Endothelial cell (in vitro differentiated cells): ENCODE measurements at regions not wholly inside any gene's neighbourhood (a gene's known extent, or its start where the extent isn't known, plus 50 kb on each side); places are given as distances from the start of the nearest gene placed in this dataset.

Source experiments
- DNase-seq: peaks from one replicate; pipeline ENCODE4 v3.0.0; 2021; ENCODE audit warnings: low spot score
- H3K27ac Mint-ChIP-seq: one replicate; pipeline ENCODE4 v1.8.0; 2021; ENCODE audit warnings: mixed read lengths, inconsistent platforms; ENCODE audit not compliant: unreplicated experiment
- H3K27me3 Mint-ChIP-seq: one replicate; pipeline ENCODE4 v1.8.0; 2021; ENCODE audit warnings: mild to moderate bottlenecking, moderate library complexity, mixed read lengths, inconsistent platforms; ENCODE audit not compliant: unreplicated experiment
- H3K36me3 Mint-ChIP-seq: one replicate; pipeline ENCODE4 v1.8.0; 2021; ENCODE audit warnings: mild to moderate bottlenecking, low read depth, mixed read lengths, inconsistent platforms; ENCODE audit not compliant: unreplicated experiment
- H3K4me1 Mint-ChIP-seq: one replicate; pipeline ENCODE4 v1.8.0; 2021; ENCODE audit warnings: mild to moderate bottlenecking, mixed read lengths, inconsistent platforms; ENCODE audit not compliant: unreplicated experiment
- H3K4me3 Mint-ChIP-seq: one replicate; pipeline ENCODE4 v1.8.0; 2021; ENCODE audit warnings: mild to moderate bottlenecking, mixed read lengths, inconsistent platforms; ENCODE audit not compliant: unreplicated experiment
- H3K9me3 Mint-ChIP-seq: one replicate; pipeline ENCODE4 v1.8.0; 2021; ENCODE audit warnings: mixed read lengths, inconsistent platforms; ENCODE audit not compliant: unreplicated experiment
- TF ChIP-seq, protein P1 (sequence below): fragments of 200-600 bp; sonication (generic); IDR thresholded peaks from one replicate; pipeline ENCODE4 v1.5.0; 2021; ENCODE audit warnings: antibody characterized with exemption; ENCODE audit not compliant: unreplicated experiment

DNA sequence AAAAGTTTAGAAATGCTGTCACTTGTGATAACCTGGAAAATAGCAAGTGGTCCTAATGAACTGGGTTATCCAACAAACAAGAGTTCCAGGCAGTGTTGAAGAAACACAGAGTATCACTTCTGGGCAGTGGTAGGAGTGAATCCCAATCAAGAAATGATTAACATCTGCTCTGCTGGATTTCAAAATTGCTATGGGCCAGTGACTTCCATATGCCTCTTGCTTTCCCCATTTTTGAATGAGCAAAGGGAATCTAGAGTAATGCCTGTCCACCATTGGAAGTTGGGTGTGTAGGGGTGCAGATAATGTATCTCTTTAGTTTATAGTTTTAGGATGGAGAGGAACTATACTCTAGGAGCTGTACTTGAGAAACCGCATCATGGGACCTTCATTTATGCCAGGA lies 236.5 kb downstream of the RPLP1 start:
- peaks cover 7% of the 10 kb centered on the region for H3K36me3 Mint-ChIP-seq
- H3K27ac Mint-ChIP-seq: no peak overlapping the region
- H3K27me3 Mint-ChIP-seq: peaks cover 4% of the 10 kb centered on the region
- H3K4me3 Mint-ChIP-seq: no peak overlapping the region
- DNase-seq: no peak
- H3K4me1 Mint-ChIP-seq: no peaks in the 10 kb centered on the region
- peaks cover 5% of the 10 kb centered on the region for H3K9me3 Mint-ChIP-seq
- TF ChIP-seq, protein P1, sequence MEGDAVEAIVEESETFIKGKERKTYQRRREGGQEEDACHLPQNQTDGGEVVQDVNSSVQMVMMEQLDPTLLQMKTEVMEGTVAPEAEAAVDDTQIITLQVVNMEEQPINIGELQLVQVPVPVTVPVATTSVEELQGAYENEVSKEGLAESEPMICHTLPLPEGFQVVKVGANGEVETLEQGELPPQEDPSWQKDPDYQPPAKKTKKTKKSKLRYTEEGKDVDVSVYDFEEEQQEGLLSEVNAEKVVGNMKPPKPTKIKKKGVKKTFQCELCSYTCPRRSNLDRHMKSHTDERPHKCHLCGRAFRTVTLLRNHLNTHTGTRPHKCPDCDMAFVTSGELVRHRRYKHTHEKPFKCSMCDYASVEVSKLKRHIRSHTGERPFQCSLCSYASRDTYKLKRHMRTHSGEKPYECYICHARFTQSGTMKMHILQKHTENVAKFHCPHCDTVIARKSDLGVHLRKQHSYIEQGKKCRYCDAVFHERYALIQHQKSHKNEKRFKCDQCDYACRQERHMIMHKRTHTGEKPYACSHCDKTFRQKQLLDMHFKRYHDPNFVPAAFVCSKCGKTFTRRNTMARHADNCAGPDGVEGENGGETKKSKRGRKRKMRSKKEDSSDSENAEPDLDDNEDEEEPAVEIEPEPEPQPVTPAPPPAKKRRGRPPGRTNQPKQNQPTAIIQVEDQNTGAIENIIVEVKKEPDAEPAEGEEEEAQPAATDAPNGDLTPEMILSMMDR: no peak

DNA sequence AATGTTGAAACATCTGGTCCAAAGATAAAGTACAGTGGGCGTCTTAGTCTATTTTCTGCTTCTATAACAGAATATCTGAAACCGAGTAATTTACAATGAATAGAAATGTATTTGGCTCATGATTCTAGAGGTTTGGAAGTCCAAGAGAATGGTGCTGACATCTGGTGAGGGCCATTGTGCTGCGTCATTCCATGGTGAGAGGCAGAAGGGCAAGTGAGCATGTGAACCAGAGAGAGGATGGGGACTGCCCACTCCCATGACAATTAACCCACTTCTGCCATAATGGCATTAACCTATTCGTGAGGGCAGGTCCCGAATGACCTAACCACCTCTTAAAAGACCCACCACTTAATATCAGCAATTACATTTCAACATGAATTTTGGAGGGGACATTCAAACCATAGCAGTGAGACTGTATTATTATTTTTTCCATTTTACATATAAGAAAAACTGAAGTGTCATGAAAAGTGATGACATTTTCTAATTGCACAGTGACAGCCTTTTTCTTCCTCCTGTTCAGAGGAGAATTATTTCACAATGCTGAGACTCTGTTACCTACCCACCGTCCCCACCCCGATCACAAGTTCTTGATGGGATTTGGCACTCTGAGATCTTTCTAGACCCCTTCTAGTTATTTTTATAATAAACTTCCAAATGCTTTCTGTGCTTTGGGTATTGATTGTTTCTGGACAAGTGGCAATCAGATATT lies 238.8 kb downstream of the RPLP1 start:
- peaks cover 9% of the 10 kb centered on the region for H3K27me3 Mint-ChIP-seq
- H3K4me3 Mint-ChIP-seq: no peak overlapping the region
- H3K9me3 Mint-ChIP-seq: peaks cover 5% of the 10 kb centered on the region
- no peaks in the 10 kb centered on the region for H3K4me1 Mint-ChIP-seq
- no peak for DNase-seq
- H3K27ac Mint-ChIP-seq: no peak overlapping the region
- TF ChIP-seq, protein P1: no peak
- H3K36me3 Mint-ChIP-seq: peaks cover 7% of the 10 kb centered on the region

- no peak overlapping the region for H3K4me3 Mint-ChIP-seq
- H3K36me3 Mint-ChIP-seq: peaks cover 7% of the 10 kb centered on the region
- no peak overlapping the region for H3K27ac Mint-ChIP-seq
- TF ChIP-seq, protein P1: no peak
- no peak for DNase-seq
- H3K27me3 Mint-ChIP-seq: peaks cover 10% of the 10 kb centered on the region
- H3K4me1 Mint-ChIP-seq: no peaks in the 10 kb centered on the region
- H3K9me3 Mint-ChIP-seq: peaks cover 5% of the 10 kb centered on the region
Measured at GRCh38 chr15:69692342-69692741, 239.7 kb downstream of the RPLP1 start.

DNA sequence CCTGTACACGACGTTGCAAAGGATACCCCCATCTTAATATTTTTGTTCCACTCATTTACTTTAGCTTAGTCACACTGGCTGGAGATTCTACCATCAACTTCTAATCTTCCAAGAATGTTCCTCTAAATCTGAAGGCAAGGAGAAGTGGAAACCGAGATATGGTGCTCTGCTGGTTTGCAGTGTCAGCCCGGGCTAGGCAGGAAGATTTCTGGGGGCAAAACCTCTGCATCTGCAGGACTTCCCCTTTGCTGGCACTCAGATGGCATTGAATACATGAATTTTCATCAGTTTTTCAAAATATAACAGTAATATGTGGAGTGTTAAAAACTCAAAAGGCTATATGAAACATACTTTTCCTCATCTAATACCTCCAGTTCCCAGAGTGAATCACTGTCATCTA lies 240.4 kb downstream of the RPLP1 start:
- peaks cover 5% of the 10 kb centered on the region for H3K9me3 Mint-ChIP-seq
- DNase-seq: no peak
- H3K4me3 Mint-ChIP-seq: no peak overlapping the region
- no peak overlapping the region for H3K27ac Mint-ChIP-seq
- peaks cover 7% of the 10 kb centered on the region for H3K36me3 Mint-ChIP-seq
- H3K27me3 Mint-ChIP-seq: peaks cover 11% of the 10 kb centered on the region
- TF ChIP-seq, protein P1: no peak
- no peaks in the 10 kb centered on the region for H3K4me1 Mint-ChIP-seq

- TF ChIP-seq, protein P1: no peak
- no peaks in the 10 kb centered on the region for H3K36me3 Mint-ChIP-seq
- peaks cover 3% of the 10 kb centered on the region for H3K4me1 Mint-ChIP-seq
- no peaks in the 10 kb centered on the region for H3K9me3 Mint-ChIP-seq
- no peak overlapping the region for H3K4me3 Mint-ChIP-seq
- no peak overlapping the region for H3K27ac Mint-ChIP-seq
- H3K27me3 Mint-ChIP-seq: peaks cover 12% of the 10 kb centered on the region
- DNase-seq: no peak
Measured at GRCh38 chr15:69696946-69697345, 244.3 kb downstream of the RPLP1 start.
